NCI-H82 treated with DMSO at 0.1 percent for 48 hours (cell line): ENCODE measurements at regions not wholly inside any gene's neighbourhood (a gene's known extent, or its start where the extent isn't known, plus 50 kb on each side); places are given as distances from the start of the nearest gene placed in this dataset.

Experiments
- DNase-seq: peaks from one replicate; lab custom pipeline; 2025; ENCODE audit not compliant: unreplicated experiment; lab: John Stamatoyannopoulos, UW

DNA sequence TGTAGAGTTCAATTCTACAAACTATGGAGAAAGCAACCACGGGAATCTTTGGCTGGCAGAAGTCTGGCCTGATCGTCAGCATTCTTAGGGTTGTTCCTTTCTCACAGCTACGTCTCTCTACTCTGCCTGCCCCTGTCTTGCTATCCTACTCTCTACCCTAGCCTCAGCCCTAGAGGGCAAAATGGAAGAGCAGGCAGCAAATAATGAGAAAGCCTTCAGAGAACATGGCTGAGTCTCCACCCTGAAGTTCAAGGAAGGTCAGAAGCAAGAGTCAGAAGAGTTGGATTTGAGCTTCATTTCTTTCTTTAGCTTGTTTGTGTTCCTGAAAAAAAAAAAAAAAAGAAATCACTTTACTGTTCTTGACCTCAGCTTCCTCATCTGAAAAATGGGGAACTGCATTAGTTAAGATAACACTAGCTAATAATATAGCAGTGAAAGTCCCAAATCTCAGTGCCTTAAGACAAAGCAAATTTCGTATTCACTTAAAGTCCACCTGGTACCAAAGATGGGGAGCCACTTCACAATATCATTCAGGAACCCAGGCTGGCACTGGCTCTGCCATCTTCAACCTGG, 50.2 kb upstream of the CCND2 start:
- DNase-seq, result no peak

DNA sequence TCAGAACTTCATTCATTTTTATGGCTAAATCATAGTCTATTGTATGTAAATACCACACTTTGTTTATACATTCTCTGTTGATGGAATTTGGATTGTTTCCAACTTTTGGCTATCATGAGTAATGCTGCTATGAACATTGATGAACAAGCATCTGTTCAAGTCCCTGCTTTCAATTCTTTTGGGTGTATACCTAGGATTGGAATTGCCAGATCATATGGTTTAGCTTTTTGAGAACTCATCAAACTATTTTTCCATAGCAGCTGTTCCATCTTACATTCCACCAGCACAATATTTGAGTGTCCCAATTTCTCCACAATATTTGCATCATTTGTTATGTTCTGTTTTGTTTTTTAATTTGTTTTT, 52.3 kb upstream of the CCND2 start:
- no peak for DNase-seq

DNA sequence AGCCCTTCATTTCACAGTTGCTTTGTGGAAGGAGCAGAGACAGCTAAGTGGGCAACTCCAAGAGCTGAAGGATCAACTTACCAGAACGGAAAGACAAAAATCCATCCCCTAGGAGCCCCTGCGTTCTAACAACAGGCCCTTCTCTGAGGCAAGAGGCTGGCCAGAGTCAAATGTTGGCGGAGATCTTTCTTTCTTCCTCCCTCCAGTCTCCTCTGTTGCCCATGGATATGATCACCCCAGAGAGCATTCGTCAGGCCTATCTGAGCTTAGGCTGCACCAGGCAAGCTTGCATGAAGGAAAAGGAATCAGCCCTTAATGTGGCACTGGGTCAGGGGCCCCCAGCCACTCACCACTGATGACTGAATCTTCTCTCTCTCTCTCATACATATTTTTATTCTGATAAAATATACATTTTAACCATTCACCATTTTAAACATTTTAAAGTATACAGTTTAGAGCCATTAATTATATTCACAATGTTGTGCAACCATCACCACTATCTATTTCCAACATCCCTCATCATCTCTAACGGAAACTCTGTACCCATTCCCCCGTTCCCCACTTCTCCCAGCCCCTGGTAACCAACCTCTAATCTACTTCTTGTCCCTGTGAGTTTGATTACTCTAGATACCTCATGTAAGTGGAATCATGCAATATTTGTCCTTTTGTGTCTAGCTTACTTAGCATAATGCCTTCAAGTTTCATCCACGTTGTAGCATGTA, 52.9 kb upstream of the CCND2 start:
- no peak for DNase-seq

DNA sequence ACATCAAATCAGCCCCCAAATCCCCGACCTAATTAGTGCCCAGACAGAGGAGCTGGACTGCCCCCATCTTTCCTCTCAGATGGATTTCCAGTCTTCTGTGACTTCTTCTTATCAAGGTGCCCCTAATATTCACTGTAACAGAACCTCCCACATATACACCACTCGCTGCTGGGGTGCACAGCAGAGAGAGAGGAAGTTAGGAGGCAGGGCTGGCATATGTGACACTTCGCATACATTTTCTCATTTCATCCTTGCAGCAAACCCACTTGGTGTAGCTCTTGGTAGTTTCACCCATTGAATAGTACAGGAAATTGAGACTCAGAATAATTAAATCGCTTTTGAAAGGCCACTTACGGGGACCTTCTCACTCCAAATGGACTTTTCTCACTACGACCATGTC, 56.5 kb upstream of the CCND2 start:
- no peak for DNase-seq

DNA sequence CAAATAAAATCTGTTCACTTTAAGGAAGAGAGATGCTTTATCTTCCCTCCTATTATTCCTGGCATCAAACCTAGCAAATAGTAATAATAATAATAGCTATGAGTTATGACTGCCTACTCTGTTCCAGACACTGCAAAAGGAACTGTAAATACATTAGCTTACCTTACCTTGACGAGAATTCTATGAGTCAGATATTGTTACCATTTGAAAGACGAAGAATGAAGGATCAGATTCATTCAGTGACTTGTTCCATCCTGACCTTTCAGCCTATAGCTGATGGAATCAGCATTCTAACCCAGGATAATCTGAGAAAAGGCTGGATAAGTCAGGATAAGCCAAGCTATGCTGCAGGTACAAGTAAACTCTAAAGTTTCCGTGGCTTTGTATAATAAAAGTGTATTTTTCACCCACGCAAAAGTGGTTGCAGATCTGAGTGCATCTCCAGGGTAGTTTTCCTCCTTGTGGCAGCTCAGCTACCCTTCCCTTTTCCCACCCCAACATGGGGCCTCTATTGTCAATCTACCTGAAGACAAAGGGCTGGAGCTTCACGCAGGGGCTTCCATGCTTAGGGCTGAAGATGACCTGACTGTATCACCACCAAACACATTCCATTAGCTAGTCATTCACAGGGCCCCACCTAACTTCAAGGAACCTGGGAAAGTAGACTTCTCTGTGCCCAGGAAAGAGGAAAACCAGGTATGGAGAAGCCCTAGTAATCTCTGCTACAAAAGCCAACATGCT, 57.2 kb upstream of the CCND2 start:
- DNase-seq, result no peak

DNA sequence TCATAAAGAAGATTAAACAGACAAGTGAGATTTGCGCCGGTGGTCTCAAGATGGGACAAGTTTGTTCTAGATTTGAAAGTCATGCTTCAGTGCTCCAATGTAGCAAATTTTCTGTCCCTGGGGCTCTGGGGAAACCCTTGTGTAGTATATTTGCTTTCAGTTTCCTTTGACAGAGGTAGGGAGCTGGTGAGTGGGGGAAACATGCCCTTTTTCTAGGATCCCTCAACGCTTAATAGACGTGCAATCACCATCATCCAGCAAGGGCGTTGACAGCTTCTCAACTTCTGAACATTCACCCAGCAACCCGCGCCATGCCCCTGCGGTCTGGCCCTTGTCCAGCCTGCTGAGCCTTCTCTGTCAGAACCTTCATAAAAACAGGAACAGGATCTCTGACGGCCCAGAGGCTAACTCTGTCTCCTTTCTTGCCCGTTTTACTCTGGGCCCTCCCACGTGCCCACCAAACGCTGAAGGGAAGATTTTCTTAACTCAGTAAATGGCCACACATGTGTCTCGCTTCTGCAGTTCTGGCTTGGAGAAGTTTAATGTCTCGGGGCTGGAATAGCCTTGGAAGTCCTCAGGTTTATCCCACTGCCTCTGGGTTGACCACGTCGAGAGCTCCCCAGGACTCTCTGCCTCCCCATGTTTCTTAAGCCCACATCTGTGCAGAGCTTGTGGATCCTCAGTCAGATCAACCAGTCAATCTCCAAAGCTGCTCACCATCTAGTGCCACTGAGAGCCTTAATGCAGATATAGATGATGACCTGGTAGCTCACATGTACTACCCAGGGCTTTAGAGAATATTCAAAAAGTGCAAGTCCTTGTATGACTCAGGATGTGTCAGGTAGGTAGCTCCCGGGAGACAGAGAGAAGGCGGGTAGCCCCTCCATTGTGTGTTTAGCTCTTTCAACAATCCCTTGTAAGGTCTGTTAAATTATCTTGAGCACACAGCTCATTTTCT, 58.1 kb upstream of the CCND2 start:
- no peak for DNase-seq

DNA sequence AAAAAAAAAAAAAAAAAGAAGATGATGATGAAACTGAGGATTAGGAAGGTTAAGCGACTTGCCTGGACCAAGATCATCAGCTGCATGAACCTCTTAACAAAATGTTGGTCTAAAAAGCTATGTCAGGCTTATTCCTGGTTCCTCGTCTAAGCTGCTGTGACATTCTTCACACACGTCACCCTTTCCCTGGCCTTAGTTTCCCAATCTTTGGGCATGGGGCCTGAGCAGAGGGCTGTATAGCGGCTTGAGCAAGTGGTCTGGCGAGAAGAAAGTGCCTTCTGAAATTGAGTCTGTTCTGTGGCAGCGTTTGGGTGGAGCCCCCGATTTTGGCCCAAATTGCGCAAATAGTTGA, 58.7 kb upstream of the CCND2 start:
- DNase-seq, result no peak

DNA sequence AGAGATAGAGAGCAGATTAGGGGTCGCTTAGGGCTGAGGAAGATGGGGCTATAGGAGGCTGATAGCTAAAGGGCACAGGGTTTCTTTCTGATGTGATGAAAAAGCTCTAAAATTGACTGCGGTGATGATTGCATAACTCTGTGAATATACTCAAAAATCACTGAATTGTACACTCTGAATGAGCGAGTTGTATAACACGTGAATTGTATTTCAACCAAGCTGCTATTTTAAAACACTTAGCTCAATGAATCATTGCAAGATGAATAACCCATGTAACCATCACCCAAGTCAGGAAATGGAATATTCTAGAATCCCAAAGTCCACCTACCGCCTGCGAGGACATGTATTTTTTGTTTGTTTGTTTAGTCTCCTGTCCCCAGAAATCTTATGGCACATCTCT, 60.1 kb upstream of the CCND2 start:
- no peak for DNase-seq

DNA sequence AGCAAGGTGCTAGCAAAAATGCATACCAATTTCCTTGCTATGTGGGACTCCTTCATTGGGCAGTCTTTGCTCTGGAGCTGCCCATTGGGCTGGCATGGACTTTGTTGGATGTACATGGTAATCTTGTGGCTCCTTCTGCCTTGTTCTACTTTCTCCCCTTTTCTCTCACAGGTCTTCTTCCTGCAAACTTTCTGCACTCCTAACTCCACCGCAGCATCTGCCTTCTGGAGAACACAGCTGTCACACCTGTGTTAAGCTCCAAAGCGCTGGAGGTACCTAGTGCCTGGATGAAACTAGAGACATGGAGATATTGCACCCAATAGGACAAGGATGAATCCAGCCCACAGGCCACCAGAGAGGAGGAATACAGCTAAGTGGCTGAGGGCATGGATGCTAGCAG, 60.7 kb upstream of the CCND2 start:
- DNase-seq, result no peak

DNA sequence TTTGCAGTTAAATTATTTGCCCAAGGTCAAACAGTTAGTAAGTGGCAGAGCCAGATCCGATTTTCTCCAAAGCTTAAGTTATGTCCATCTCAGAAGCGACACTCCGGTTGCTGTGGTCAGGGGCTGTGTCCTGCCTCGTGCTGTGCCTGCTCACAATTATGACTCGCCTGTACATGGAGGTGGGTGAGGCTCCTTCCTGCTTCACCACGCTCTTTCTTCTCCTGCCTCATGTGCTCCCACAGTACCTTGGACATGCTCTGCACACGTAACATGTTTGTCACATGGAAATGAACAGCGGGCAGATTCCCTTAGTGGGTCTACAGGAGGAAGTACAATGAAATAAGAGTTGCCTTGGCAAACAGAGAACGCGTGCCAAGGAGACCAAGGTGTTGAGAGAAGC, 62.2 kb upstream of the CCND2 start:
- no peak for DNase-seq

DNA sequence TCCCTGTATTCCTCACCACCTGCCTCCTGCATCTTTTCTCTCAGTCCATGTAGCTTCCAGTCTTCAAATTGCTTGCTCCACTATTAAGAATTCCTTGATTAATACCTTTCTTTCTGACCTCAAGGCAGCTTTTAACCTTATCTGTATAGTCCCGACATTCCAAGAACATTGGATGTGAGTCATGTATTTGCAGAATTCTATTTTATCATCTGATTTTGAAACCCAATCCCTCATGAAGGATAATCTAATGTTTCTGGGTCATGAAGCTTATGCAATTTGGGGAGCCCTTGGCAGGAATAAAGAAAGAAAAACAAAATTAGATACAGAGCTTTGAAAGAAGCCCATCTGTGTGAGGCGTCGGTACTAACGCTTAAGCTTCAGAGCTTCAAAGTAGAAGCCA, 63.4 kb upstream of the CCND2 start:
- no peak for DNase-seq

DNA sequence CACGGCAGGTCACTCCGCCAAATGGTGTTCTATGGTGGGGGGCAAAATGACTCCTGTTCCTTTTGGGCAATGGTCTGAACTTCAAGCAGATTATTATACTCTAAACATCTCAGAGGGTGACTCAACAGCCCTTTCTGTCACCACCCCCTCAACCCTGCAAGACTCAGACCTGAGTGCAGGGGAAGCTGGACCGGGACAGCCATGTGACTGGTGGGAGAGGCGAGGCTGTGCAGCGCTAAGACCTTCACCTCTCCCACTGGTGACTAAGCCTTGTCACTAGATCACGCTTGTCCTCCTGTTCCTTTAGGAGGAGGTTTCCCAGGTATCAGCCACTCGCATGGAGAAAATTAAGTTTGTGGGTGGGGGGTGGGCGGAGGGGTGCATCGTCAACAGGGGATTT, 67.1 kb upstream of the CCND2 start:
- DNase-seq, result no peak

DNA sequence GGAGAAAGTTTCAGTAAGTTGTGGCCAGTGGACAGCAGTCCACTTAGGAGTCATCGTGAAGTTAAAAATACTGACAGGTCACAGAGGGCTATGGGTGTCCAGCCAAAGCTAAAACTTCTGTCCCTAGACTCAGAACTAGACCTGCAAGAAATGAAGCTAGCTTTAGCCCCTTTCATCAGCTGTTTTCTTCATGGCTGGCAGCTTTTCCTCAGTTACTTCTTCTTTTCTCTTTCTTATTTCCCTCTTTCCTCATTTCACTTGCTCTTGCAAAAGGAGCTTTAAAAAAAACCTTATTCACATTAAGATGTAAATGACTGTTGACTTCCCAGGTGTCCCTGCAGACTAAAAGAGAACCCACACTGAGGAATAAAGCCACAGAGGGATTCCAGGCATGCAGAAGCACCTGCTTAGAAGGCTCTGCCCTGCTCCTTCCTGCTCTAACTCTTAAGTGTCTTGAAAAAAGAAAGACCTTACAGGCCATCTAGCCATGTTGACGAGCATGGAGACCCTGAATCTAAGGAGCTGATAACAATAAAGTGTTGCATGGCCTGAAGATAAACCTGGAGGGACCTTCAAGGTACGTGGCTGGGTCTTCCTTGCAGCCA, 69.7 kb upstream of the CCND2 start:
- DNase-seq, result no peak

DNA sequence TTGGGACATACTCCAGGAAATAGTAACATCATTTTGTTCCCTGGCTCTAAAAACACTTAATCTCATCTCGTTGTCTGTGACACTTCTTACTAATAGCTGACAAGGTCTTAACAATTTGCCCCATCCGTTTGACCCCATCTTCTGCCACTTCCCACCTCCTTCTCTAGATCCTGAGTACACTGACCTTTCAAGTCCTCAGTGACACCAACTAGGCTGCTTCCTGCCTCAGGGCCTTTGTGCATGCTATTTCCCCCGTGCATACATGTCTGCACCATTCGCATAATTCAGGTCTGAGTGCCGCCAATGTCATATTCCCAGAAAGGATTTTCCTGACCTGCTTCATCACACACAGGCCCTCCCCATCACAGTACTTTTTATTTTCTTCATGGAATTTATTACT, 70.6 kb upstream of the CCND2 start:
- DNase-seq, result no peak

DNA sequence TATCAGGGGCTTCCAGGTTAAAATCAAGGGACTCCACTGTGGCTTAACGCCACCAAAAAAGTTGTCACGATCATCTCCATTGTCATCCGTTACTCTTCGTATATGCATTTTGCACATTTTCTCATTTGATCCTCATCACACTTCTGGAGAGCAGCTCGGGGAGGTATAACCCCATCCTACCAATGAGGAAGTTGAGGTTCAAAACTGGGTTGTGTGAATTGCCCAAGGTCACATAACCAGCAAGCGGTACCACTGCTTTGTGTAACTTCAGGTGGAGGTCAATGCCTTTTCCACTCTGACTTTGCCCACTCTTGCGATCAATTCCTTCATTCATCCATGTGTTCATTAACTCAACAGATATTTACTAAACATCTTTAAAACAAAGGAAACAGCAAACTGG, 71.1 kb upstream of the CCND2 start:
- DNase-seq, result no peak

DNA sequence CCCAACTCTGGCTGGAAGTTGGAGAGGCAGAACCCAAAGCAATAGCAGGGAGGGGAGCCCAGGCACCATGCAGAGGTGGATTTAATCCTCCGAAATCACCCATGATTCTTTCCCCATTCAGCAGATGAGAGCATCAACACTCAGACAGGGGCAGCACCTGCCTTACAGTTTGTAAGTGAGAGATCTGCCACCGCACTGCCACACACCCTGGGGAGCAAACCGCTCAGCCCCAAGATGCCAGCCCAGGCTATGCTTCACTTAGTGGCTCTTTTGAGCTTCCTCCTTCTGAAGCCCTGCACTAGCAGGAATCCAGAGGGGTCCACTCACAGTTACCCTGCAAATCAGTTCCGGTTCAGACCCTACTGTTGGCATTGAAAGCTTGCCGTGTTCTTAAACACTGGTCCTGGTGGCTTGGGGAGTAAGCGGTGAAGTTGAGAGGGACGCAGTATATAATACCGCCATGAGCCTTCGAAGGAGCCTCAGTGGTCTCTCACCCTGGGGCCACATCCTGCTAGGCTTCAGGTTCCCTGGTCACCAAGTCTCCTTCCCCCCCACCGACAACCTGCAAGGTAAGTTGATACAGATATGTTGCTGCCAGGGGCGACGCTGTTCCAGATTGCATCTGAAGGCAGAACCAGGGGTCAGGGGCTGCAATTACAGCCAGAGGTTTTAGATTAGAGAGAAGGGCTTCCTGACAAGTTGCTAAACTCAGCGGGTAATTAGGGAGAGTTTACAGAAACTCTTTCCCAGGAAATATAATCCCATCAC, 72.0 kb upstream of the CCND2 start:
- DNase-seq, result no peak

DNA sequence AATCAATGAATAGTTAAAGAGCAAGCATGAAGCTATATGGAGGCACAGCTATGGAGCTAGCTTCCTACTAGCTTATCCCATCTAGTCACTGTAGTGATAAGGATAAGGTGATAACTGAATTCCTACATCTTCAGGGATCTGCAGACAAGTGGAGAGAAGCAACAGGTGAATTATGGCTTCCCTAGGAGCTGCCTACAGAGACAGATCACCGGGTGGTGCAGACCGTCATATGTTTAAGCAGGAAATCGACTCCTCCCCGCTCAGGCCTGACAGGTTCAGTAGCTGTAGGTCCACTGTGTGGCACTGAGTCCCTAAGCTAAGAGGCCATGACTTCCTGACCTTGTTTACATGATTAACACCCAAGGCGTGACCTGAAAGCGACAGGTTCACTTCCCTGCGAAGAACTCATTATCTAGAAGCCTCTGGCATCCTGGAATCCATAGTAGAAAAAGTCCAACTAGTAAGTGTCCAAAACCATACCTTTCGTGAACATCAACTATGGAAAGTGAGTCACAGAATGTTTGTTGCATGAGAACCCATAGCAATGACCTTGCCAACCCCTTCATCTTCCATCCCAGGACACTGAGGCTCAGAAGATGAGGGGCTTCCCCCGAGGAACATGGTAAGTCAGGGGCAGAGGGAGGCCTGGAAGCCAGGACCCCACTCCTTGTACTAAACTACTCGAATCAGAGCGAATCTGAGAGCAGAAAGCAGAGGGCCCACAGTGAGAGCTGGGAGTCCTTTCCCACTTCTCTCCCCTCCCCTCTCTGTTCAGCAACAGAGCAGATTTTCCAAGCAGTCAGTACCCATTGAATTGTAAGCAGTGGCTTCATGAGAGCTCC, 75.4 kb upstream of the CCND2 start:
- no peak for DNase-seq

DNA sequence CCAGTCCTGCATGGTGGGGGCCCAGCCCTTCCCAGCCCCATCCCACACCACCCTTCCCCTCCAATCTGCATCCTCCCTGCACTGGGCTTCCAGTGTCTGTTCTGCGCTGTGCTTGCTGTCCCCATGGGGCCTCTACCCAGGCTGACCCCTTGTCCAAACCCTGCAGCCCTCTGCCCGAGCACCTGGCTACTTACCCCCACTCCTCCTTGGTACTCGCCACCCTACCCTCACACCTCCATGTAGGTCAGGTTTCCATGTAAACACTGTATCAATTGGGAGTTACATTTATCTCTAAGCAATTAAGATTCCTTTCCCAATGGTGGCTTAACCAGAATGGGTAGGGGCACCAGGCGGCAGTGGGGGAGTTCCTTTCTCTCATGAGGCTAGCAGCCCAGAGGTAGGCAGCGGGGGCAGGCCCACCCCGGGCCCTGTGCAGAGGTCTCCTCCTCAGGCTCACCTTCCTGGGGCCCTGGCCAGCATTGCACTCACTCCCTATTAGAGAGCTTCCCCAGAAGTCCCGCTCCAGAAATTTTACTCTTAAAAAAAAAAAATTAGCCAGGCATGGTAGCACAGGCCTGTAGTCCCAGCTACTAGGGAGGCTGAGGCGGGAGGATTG, 76.6 kb upstream of the CCND2 start:
- no peak for DNase-seq

DNA sequence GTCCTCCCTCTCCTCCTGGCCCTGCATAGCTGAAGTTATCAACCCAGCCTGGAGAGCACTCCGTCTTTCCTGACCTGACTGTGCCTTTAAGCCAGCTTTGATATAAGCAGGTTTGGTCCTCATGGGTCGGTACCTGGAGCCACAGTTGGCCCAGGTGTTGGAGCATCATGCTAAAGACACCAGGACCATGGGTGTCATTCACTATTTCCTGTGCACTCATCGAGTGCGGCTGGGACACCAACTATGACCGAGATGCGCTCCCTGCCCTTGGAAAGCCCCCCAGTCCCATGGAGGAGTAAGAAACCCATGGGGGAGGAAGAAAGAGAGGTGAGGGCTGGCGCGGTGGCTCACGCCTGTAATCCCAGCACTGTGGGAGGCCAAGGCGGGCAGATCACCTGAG, 78.9 kb upstream of the CCND2 start:
- DNase-seq, result no peak
